ENCODE measurements at regions not wholly inside any gene's neighbourhood (a gene's known extent, or its start where the extent isn't known, plus 50 kb on each side); places are given as distances from the start of the nearest gene placed in this dataset.

DNA sequence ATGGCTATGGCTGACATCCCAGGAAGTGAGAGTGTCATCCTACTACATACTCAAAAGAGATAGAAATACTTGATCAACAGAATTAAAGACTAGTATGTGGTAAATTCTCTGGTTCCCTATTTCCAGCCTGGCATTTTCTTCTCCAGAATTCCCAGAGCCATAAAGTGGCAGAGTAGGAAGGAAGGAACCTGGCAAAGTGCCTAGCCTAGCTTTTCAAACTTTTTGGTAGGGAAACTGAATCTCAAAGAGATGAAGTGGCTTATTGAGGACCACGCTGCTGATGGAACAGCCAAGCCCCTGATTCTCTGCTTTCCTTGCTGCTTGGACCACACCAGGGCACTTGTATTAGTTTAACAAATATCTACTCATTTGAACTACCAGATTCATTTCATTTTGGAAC lies 312.4 kb upstream of the RORA start:
- Histone ChIP-seq H3K4me1 (ENCODE audit: control insufficient read depth, insufficient read depth, low read length) (no peaks in the 10 kb centered on the region), H3K27ac (ENCODE audit: low read length) (no peak overlapping the region), H3K27me3 (ENCODE audit: control insufficient read depth in 1 of 2, insufficient read depth in 2 of 2, low read length in 2 of 2) (no peaks in the 10 kb centered on the region), H3K9ac (ENCODE audit: low read length in 2 of 2) (no peak overlapping the region), H3K36me3 (ENCODE audit: control insufficient read depth in 2 of 2, insufficient read depth in 2 of 2, low read length in 2 of 2) (no peaks in the 10 kb centered on the region), H3K9me3 (ENCODE audit: control insufficient read depth in 2 of 2, low read length in 2 of 2) (no peaks in the 10 kb centered on the region), H3K4me3 (ENCODE audit: low read length in 2 of 2) (no peak overlapping the region)

DNA sequence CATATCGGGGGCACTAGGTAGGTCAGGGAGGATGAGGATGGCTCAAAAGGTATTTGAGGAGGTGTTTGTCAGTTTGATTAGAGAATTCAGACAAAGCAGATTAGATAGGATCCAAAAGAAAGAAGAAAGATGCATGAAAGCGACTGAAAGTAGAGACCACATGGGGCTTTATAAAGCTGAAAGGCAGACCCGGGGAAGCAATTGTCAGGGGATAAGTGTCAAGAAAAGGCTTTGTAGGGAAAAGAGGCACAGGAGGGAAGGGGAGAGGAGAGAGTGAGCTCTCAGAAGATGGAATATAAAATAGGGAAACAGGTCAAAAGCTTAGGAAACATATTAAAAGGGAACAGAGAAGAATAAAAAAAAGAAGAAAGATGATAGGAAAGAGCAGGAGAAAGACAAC lies 308.2 kb upstream of the RORA start:
- Histone ChIP-seq H3K4me3 (ENCODE audit: low read length in 2 of 2) (no peak overlapping the region), H3K27ac (ENCODE audit: low read length) (no peak overlapping the region), H3K27me3 (ENCODE audit: control insufficient read depth in 1 of 2, insufficient read depth in 2 of 2, low read length in 2 of 2) (no peaks in the 10 kb centered on the region), H3K9me3 (ENCODE audit: control insufficient read depth in 2 of 2, low read length in 2 of 2) (no peaks in the 10 kb centered on the region), H3K36me3 (ENCODE audit: control insufficient read depth in 2 of 2, insufficient read depth in 2 of 2, low read length in 2 of 2) (no peaks in the 10 kb centered on the region), H3K9ac (ENCODE audit: low read length in 2 of 2) (no peak overlapping the region), H3K4me1 (ENCODE audit: control insufficient read depth, insufficient read depth, low read length) (no peaks in the 10 kb centered on the region)

DNA sequence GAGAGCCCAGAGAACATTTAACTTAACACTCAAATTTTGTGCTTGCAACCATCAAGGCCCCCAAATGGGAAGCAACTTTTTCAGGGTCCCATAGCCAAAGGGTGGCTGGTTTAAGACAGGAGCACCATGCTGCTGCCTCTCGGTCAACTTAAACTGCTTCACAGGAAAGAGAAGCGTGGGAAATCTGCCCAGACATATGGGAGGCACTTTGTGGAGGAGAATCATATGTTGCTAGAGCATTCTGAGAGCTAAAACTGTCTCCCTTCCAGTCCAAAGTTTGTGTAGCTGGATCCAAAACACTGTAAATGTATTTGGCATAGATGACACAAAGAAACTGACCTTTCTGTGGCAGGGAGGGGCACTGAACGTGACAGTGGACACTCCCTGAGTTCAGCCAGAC lies 305.9 kb upstream of the RORA start:
- no peak overlapping the region for H3K9ac ChIP-seq (ENCODE audit: low read length in 2 of 2)
- no peaks in the 10 kb centered on the region for H3K36me3 ChIP-seq (ENCODE audit: control insufficient read depth in 2 of 2, insufficient read depth in 2 of 2, low read length in 2 of 2)
- no peaks in the 10 kb centered on the region for H3K27me3 ChIP-seq (ENCODE audit: control insufficient read depth in 1 of 2, insufficient read depth in 2 of 2, low read length in 2 of 2)
- no peak overlapping the region for H3K4me3 ChIP-seq (ENCODE audit: low read length in 2 of 2)
- no peaks in the 10 kb centered on the region for H3K9me3 ChIP-seq (ENCODE audit: control insufficient read depth in 2 of 2, low read length in 2 of 2)
- no peak overlapping the region for H3K27ac ChIP-seq (ENCODE audit: low read length)
- no peaks in the 10 kb centered on the region for H3K4me1 ChIP-seq (ENCODE audit: control insufficient read depth, insufficient read depth, low read length)

DNA sequence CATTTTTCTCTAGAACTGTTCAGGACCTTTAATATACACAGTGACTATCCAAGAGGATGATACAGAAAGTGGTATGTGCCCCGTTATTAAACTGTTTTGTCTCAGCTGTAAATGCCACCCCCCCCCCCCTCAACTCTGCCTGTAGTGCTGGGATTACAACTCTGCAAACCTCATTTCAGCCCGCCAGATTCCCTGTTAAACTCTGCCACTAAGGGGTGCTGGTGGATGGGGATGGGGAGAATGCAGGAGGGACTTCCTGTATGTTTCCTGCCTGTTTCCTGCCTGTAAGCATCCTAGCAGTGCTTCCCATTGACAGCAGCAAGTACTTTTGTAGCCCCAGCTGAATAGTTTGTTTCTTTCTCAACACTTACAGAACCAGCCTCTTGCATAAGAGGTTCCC lies 301.7 kb upstream of the RORA start:
- no peak overlapping the region for H3K4me3 ChIP-seq (ENCODE audit: low read length in 2 of 2)
- no peaks in the 10 kb centered on the region for H3K27me3 ChIP-seq (ENCODE audit: control insufficient read depth in 1 of 2, insufficient read depth in 2 of 2, low read length in 2 of 2)
- no peaks in the 10 kb centered on the region for H3K36me3 ChIP-seq (ENCODE audit: control insufficient read depth in 2 of 2, insufficient read depth in 2 of 2, low read length in 2 of 2)
- no peaks in the 10 kb centered on the region for H3K9me3 ChIP-seq (ENCODE audit: control insufficient read depth in 2 of 2, low read length in 2 of 2)
- no peak overlapping the region for H3K9ac ChIP-seq (ENCODE audit: low read length in 2 of 2)
- H3K4me1 ChIP-seq (ENCODE audit: control insufficient read depth, insufficient read depth, low read length) = no peaks in the 10 kb centered on the region
- H3K27ac ChIP-seq (ENCODE audit: low read length) = no peak overlapping the region

GRCh38 chr15:61528581-61528910 lies 299.4 kb upstream of the RORA start:
- H3K27me3 ChIP-seq (ENCODE audit: control insufficient read depth in 1 of 2, insufficient read depth in 2 of 2, low read length in 2 of 2) = no peaks in the 10 kb centered on the region
- H3K9ac ChIP-seq (ENCODE audit: low read length in 2 of 2) = no peak overlapping the region
- no peaks in the 10 kb centered on the region for H3K4me1 ChIP-seq (ENCODE audit: control insufficient read depth, insufficient read depth, low read length)
- no peak overlapping the region for H3K27ac ChIP-seq (ENCODE audit: low read length)
- H3K4me3 ChIP-seq (ENCODE audit: low read length in 2 of 2) = no peak overlapping the region
- no peaks in the 10 kb centered on the region for H3K9me3 ChIP-seq (ENCODE audit: control insufficient read depth in 2 of 2, low read length in 2 of 2)
- no peaks in the 10 kb centered on the region for H3K36me3 ChIP-seq (ENCODE audit: control insufficient read depth in 2 of 2, insufficient read depth in 2 of 2, low read length in 2 of 2)

- no peak overlapping the region for H3K9ac ChIP-seq (ENCODE audit: low read length in 2 of 2)
- H3K27ac ChIP-seq (ENCODE audit: low read length) = no peak overlapping the region
- H3K4me1 ChIP-seq (ENCODE audit: control insufficient read depth, insufficient read depth, low read length) = no peaks in the 10 kb centered on the region
- no peaks in the 10 kb centered on the region for H3K36me3 ChIP-seq (ENCODE audit: control insufficient read depth in 2 of 2, insufficient read depth in 2 of 2, low read length in 2 of 2)
- no peaks in the 10 kb centered on the region for H3K9me3 ChIP-seq (ENCODE audit: control insufficient read depth in 2 of 2, low read length in 2 of 2)
- no peaks in the 10 kb centered on the region for H3K27me3 ChIP-seq (ENCODE audit: control insufficient read depth in 1 of 2, insufficient read depth in 2 of 2, low read length in 2 of 2)
- H3K4me3 ChIP-seq (ENCODE audit: low read length in 2 of 2) = no peak overlapping the region
Observed at GRCh38 chr15:61527836-61528580, 298.9 kb upstream of the RORA start.

- Histone ChIP-seq H3K36me3 (ENCODE audit: control insufficient read depth in 2 of 2, insufficient read depth in 2 of 2, low read length in 2 of 2) (no peaks in the 10 kb centered on the region), H3K9me3 (ENCODE audit: control insufficient read depth in 2 of 2, low read length in 2 of 2) (no peaks in the 10 kb centered on the region), H3K9ac (ENCODE audit: low read length in 2 of 2) (no peak overlapping the region), H3K4me3 (ENCODE audit: low read length in 2 of 2) (no peak overlapping the region), H3K27me3 (ENCODE audit: control insufficient read depth in 1 of 2, insufficient read depth in 2 of 2, low read length in 2 of 2) (no peaks in the 10 kb centered on the region), H3K4me1 (ENCODE audit: control insufficient read depth, insufficient read depth, low read length) (no peaks in the 10 kb centered on the region), H3K27ac (ENCODE audit: low read length) (no peak overlapping the region)
Observed at GRCh38 chr15:61524545-61524944, 295.4 kb upstream of the RORA start.

- Histone ChIP-seq H3K9ac (ENCODE audit: low read length in 2 of 2) (no peak overlapping the region), H3K27me3 (ENCODE audit: control insufficient read depth in 1 of 2, insufficient read depth in 2 of 2, low read length in 2 of 2) (no peaks in the 10 kb centered on the region), H3K9me3 (ENCODE audit: control insufficient read depth in 2 of 2, low read length in 2 of 2) (no peaks in the 10 kb centered on the region), H3K36me3 (ENCODE audit: control insufficient read depth in 2 of 2, insufficient read depth in 2 of 2, low read length in 2 of 2) (no peaks in the 10 kb centered on the region), H3K4me1 (ENCODE audit: control insufficient read depth, insufficient read depth, low read length) (no peaks in the 10 kb centered on the region), H3K4me3 (ENCODE audit: low read length in 2 of 2) (no peak overlapping the region), H3K27ac (ENCODE audit: low read length) (no peak overlapping the region)
Observed at GRCh38 chr15:61524086-61524485, 295.0 kb upstream of the RORA start.

DNA sequence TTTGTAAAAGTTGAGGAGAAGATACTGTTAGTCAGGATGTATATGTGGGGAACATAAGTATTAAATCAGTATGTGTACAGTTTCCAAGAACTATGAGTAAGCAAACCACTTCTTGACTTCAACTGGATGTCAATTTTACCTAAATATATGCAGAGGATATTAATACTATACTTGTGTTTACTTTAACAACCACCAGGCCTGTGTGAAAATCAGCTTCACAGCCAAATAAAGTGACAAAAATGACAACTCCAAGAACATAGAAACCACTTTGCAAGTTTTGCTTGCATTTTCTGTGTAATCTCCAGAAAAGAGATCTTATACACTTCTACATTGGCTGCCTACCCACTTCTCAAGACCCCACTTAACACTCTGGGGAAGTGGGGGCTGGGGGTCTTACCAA lies 293.3 kb upstream of the RORA start:
- H3K27me3 ChIP-seq (ENCODE audit: control insufficient read depth in 1 of 2, insufficient read depth in 2 of 2, low read length in 2 of 2) = no peaks in the 10 kb centered on the region
- H3K36me3 ChIP-seq (ENCODE audit: control insufficient read depth in 2 of 2, insufficient read depth in 2 of 2, low read length in 2 of 2) = no peaks in the 10 kb centered on the region
- H3K4me1 ChIP-seq (ENCODE audit: control insufficient read depth, insufficient read depth, low read length) = no peaks in the 10 kb centered on the region
- H3K9me3 ChIP-seq (ENCODE audit: control insufficient read depth in 2 of 2, low read length in 2 of 2) = no peaks in the 10 kb centered on the region
- H3K27ac ChIP-seq (ENCODE audit: low read length) = no peak overlapping the region
- H3K9ac ChIP-seq (ENCODE audit: low read length in 2 of 2) = no peak overlapping the region
- no peak overlapping the region for H3K4me3 ChIP-seq (ENCODE audit: low read length in 2 of 2)

DNA sequence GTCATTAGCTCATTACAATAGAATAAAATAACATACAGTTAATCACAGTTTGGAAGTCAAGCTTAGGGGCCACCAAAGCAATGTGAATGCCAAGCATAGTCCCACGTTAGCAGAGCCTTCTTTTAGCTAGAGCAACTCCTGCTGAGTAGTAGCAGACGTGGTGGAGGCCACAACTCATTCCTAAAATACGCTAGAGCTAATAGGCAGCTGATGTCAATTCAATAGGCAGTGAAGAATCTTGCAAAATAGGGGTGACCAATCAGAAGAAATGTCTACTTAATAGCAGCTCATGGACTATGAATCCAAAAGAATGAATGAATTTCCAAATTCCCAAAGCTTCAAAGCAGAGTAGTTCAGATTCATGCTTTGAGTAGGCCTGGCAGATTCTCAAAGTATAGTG lies 292.9 kb upstream of the RORA start:
- Histone ChIP-seq H3K4me3 (ENCODE audit: low read length in 2 of 2) (no peak overlapping the region), H3K9ac (ENCODE audit: low read length in 2 of 2) (no peak overlapping the region), H3K9me3 (ENCODE audit: control insufficient read depth in 2 of 2, low read length in 2 of 2) (no peaks in the 10 kb centered on the region), H3K27me3 (ENCODE audit: control insufficient read depth in 1 of 2, insufficient read depth in 2 of 2, low read length in 2 of 2) (no peaks in the 10 kb centered on the region), H3K27ac (ENCODE audit: low read length) (no peak overlapping the region), H3K36me3 (ENCODE audit: control insufficient read depth in 2 of 2, insufficient read depth in 2 of 2, low read length in 2 of 2) (no peaks in the 10 kb centered on the region), H3K4me1 (ENCODE audit: control insufficient read depth, insufficient read depth, low read length) (no peaks in the 10 kb centered on the region)

- Histone ChIP-seq H3K27ac (ENCODE audit: low read length) (no peak overlapping the region), H3K36me3 (ENCODE audit: control insufficient read depth in 2 of 2, insufficient read depth in 2 of 2, low read length in 2 of 2) (no peaks in the 10 kb centered on the region), H3K9me3 (ENCODE audit: control insufficient read depth in 2 of 2, low read length in 2 of 2) (no peaks in the 10 kb centered on the region), H3K4me3 (ENCODE audit: low read length in 2 of 2) (no peak overlapping the region), H3K4me1 (ENCODE audit: control insufficient read depth, insufficient read depth, low read length) (no peaks in the 10 kb centered on the region), H3K27me3 (ENCODE audit: control insufficient read depth in 1 of 2, insufficient read depth in 2 of 2, low read length in 2 of 2) (no peaks in the 10 kb centered on the region), H3K9ac (ENCODE audit: low read length in 2 of 2) (no peak overlapping the region)
Observed at GRCh38 chr15:61519296-61519695, 290.2 kb upstream of the RORA start.

Data from stomach smooth muscle (tissue), 2 donors.